H1 (cell line): ENCODE measurements at regions not wholly inside any gene's neighbourhood (a gene's known extent, or its start where the extent isn't known, plus 50 kb on each side); places are given as distances from the start of the nearest gene placed in this dataset.

Experiments used
- CTCF ChIA-PET: fragments of 300-600 bp; sonication (Branson Sonifier 250); formaldehyde crosslinking; loops from one replicate; lab custom pipeline; 2021; ENCODE audit not compliant: partially characterized antibody; lab: Charles Lee
- POLR2A ChIA-PET: fragments of 300-600 bp; sonication (Branson Sonifier 250); formaldehyde crosslinking; loops from one replicate; lab custom pipeline; 2021; ENCODE audit warnings: inconsistent platforms; ENCODE audit not compliant: partially characterized antibody; lab: Charles Lee
- DNase-seq, 2 experiments: peaks; one replicate each; pipeline versions ENCODE4 v3.0.0 to v3.0.0-alpha.2; 2010 to 2022; ENCODE audit warnings: low spot score in 2 of 2, low read depth in 1 of 2, mixed read lengths in 1 of 2
- FAIRE-seq: peaks from 2 replicates; lab custom pipeline; 2011; peaks lifted over from hg19 to GRCh38; lab: Jason Lieb, UNC
- H2AFZ ChIP-seq: 2 replicates; pipeline ENCODE4 v1.8.1; 2012; ENCODE audit warnings: low read length, inconsistent platforms
- H2AK5ac ChIP-seq: 2 replicates; pipeline ENCODE4 v1.6.1; 2013; ENCODE audit warnings: low read depth, low read length
- H2BK120ac ChIP-seq: replicated peaks from 2 replicates; pipeline ENCODE3; 2013; ENCODE audit warnings: low read depth, low read length, inconsistent platforms
- H2BK12ac ChIP-seq: 2 replicates; pipeline ENCODE4 v1.6.1; 2013; ENCODE audit warnings: low read depth, low read length
- H2BK15ac ChIP-seq: 2 replicates; pipeline ENCODE4 v1.6.1; 2013; ENCODE audit warnings: low read length
- H2BK20ac ChIP-seq: 2 replicates; pipeline ENCODE4 v1.6.1; 2013; ENCODE audit warnings: low read length
- H2BK5ac ChIP-seq: 2 replicates; pipeline ENCODE4 v1.6.1; 2013; ENCODE audit warnings: low read depth, low read length
- H3K14ac ChIP-seq: 2 replicates; pipeline ENCODE4 v1.6.1; 2013; ENCODE audit warnings: inconsistent platforms; ENCODE audit not compliant: insufficient read length
- H3K18ac ChIP-seq: 2 replicates; pipeline ENCODE4 v1.6.1; 2013; ENCODE audit warnings: low read length; ENCODE audit errors: extremely low read depth
- H3K23ac ChIP-seq: 2 replicates; pipeline ENCODE4 v1.6.1; 2013; ENCODE audit warnings: inconsistent platforms; ENCODE audit not compliant: insufficient read length
- H3K23me2 ChIP-seq: 2 replicates; pipeline ENCODE4 v1.6.1; 2013; ENCODE audit warnings: low read depth, low read length
- H3K27ac ChIP-seq: 2 replicates; pipeline ENCODE4 v1.6.1; 2011; ENCODE audit warnings: low read depth, low read length, inconsistent platforms
- H3K27me3 ChIP-seq, 4 experiments: replicated peaks in 1 of 4; 1 replicate in 1 of 4; 2 replicates in 3 of 4; pipeline versions ENCODE4 v1.6.1 to v1.8.1; 2011 to 2013; ENCODE audit warnings: low read length in 3 of 4, mild to moderate bottlenecking in 3 of 4, inconsistent platforms in 2 of 4, mixed read lengths in 2 of 4, moderate library complexity in 1 of 4; ENCODE audit not compliant: control insufficient read depth in 3 of 4, insufficient read depth in 3 of 4; ENCODE audit errors: extremely low read depth in 1 of 4
- H3K36me3 ChIP-seq, 4 experiments: 2 replicates each; pipeline versions ENCODE4 v1.6.1 to v1.8.1; 2011 to 2013; ENCODE audit warnings: mild to moderate bottlenecking in 4 of 4, low read length in 3 of 4, moderate library complexity in 2 of 4, control low read depth in 1 of 4, inconsistent platforms in 1 of 4; ENCODE audit not compliant: insufficient read depth in 4 of 4, control insufficient read depth in 2 of 4
- H3K4ac ChIP-seq: replicated peaks from 2 replicates; pipeline ENCODE3; 2013; ENCODE audit warnings: low read length, low read depth, mixed read lengths, inconsistent platforms; ENCODE audit not compliant: insufficient read length
- H3K4me1 ChIP-seq, 4 experiments: replicated peaks in 1 of 4; 1 replicate in 1 of 4; 2 replicates in 3 of 4; pipeline versions ENCODE4 v1.6.1 to v1.8.1; 2011 to 2013; ENCODE audit warnings: low read length in 3 of 4, inconsistent platforms in 2 of 4, mixed read lengths in 1 of 4; ENCODE audit not compliant: insufficient read depth in 4 of 4, control insufficient read depth in 3 of 4
- H3K4me2 ChIP-seq, 2 experiments: 2 replicates each; pipeline versions ENCODE4 v1.6.1 to v1.8.1; 2011 to 2013; ENCODE audit warnings: low read depth in 2 of 2, low read length in 2 of 2, control low read depth in 1 of 2, inconsistent platforms in 1 of 2, mild to moderate bottlenecking in 1 of 2; ENCODE audit not compliant: insufficient read depth in 1 of 2
- H3K4me3 ChIP-seq, 4 experiments: fragments of 200-600, 300-600 bp in 1 of 4; sonication (generic), shearing (Covaris generic), sonication (Bioruptor Twin) in 1 of 4; 2 replicates each; pipeline versions ENCODE4 v1.5.1 to v1.8.1; 2011 to 2016; ENCODE audit warnings: low read length in 4 of 4, low read depth in 3 of 4, control low read depth in 2 of 4, inconsistent platforms in 2 of 4, mild to moderate bottlenecking in 2 of 4, mixed read lengths in 1 of 4, moderate library complexity in 1 of 4; ENCODE audit not compliant: insufficient read depth in 2 of 4; ENCODE audit errors: extremely low read depth in 1 of 4
- H3K56ac ChIP-seq: replicated peaks from 2 replicates; pipeline ENCODE3; 2013; ENCODE audit warnings: low read depth, mild to moderate bottlenecking, mixed read lengths, low read length, inconsistent platforms; ENCODE audit not compliant: insufficient read length
- H3K79me1 ChIP-seq: 2 replicates; pipeline ENCODE4 v1.6.1; 2013; ENCODE audit warnings: low read depth, low read length, control low read depth
- H3K79me2 ChIP-seq, 2 experiments: 2 replicates each; pipeline versions ENCODE4 v1.6.1 to v1.8.1; 2012 to 2013; ENCODE audit warnings: low read length in 2 of 2, mild to moderate bottlenecking in 2 of 2, inconsistent platforms in 1 of 2; ENCODE audit not compliant: insufficient read depth in 2 of 2, control insufficient read depth in 1 of 2
- H3K9ac ChIP-seq, 4 experiments: replicated peaks in 1 of 4; 1 replicate in 1 of 4; 2 replicates in 3 of 4; pipeline versions ENCODE4 v1.6.1 to v1.8.1; 2011 to 2013; ENCODE audit warnings: low read depth in 3 of 4, low read length in 3 of 4, control low read depth in 2 of 4, mild to moderate bottlenecking in 2 of 4, moderate library complexity in 2 of 4, inconsistent platforms in 1 of 4; ENCODE audit errors: extremely low read depth in 1 of 4
- H3K9me3 ChIP-seq, 2 experiments: 2 replicates each; pipeline versions ENCODE4 v1.6.1 to v1.8.1; 2012 to 2013; ENCODE audit warnings: mild to moderate bottlenecking in 2 of 2, moderate library complexity in 2 of 2, control low read depth in 1 of 2, inconsistent platforms in 1 of 2, low read depth in 1 of 2, low read length in 1 of 2, mixed read lengths in 1 of 2; ENCODE audit not compliant: insufficient read depth in 2 of 2
- H4K20me1 ChIP-seq, 2 experiments: replicated peaks in 1 of 2; 2 replicates each; pipeline versions ENCODE3 to v1.8.1; 2011 to 2013; ENCODE audit warnings: inconsistent platforms in 2 of 2, low read length in 2 of 2, mild to moderate bottlenecking in 1 of 2; ENCODE audit not compliant: insufficient read depth in 2 of 2, control insufficient read depth in 1 of 2
- H4K5ac ChIP-seq: 2 replicates; pipeline ENCODE4 v1.6.1; 2013; ENCODE audit warnings: low read length, low read depth, mixed read lengths, inconsistent platforms; ENCODE audit not compliant: insufficient read length
- H4K8ac ChIP-seq: 2 replicates; pipeline ENCODE4 v1.8.0; 2013; ENCODE audit warnings: mild to moderate bottlenecking, moderate library complexity, low read length, inconsistent platforms; ENCODE audit not compliant: insufficient read depth; ENCODE audit errors: extremely low read depth
- H4K91ac ChIP-seq: replicated peaks from 2 replicates; pipeline ENCODE3; 2013; ENCODE audit warnings: low read length, mixed read lengths, inconsistent platforms; ENCODE audit not compliant: insufficient read length
- ASH2L ChIP-seq: fragments of 200-600, 300-600 bp; sonication (generic); IDR thresholded peaks from one replicate; pipeline ENCODE4 v1.7.1; 2017; ENCODE audit warnings: low read length
- CBX8 ChIP-seq: fragments of 300-800, 300-1000 bp; sonication (generic); IDR thresholded peaks from 2 replicates; pipeline ENCODE4 v1.7.1; 2016; ENCODE audit warnings: low read depth, low read length, borderline replicate concordance
- CHD1 ChIP-seq: IDR thresholded peaks from 2 replicates; pipeline ENCODE4 v1.6.1; 2012; ENCODE audit warnings: low read depth, low read length, improper control_type of control experiment
- KDM4A ChIP-seq: IDR thresholded peaks from one replicate; pipeline ENCODE4 v1.7.1; 2012; ENCODE audit warnings: low read depth, mild to moderate bottlenecking, moderate library complexity, low read length, inconsistent platforms; ENCODE audit not compliant: severe bottlenecking
- RXRA ChIP-seq: IDR thresholded peaks from 2 replicates; pipeline ENCODE4 v1.6.1; 2011; ENCODE audit warnings: low read depth, mild to moderate bottlenecking, low read length, moderate library complexity; ENCODE audit not compliant: insufficient read depth
- TBP ChIP-seq: IDR thresholded peaks from 2 replicates; pipeline ENCODE4 v1.6.1; 2011; ENCODE audit warnings: low read depth, low read length, improper control_type of control experiment
- ZNF274 ChIP-seq: IDR thresholded peaks from 2 replicates; pipeline ENCODE4 v1.7.0; 2012; ENCODE audit warnings: low read length, borderline replicate concordance; ENCODE audit errors: extremely low read depth
- WGBS, 2 experiments: shearing (Covaris generic) in 1 of 2; methylation state at CpG; one replicate each; pipeline versions ENCODE4 v1.1.6 to v1.1.7; 2013 to 2015; ENCODE audit warnings: low lambda C conversion rate in 2 of 2, mixed read lengths in 2 of 2, inconsistent platforms in 1 of 2, low coverage in 1 of 2, missing lambda C conversion rate in 1 of 2; ENCODE audit not compliant: insufficient replicate concordance in 2 of 2, insufficient coverage in 1 of 2, insufficient read length in 1 of 2; ENCODE audit errors: extremely low coverage in 1 of 2, missing lambda C conversion rate in 1 of 2; 5-methylcytosine and 5-hydroxymethylcytosine counted together

DNA sequence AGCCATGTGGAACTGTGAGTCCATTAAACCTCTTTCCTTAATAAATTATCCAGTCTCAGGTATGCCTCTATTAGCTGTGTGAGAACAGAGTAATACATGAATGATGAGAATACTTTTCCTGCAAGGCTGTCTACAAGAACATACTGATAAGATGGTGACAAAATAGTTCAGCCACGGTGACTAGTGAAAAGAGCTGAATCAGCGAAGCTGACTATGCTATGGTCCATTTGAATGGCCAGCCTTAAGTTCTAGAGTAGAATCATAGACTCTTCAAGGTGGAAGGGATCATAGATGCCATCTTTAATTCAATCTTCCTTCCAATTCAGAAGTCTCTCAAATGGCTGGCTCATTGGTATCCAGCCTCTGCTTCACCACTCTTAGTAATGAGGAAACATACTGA is 163.3 kb downstream of the SPANXN1 start:
- Histone ChIP-seq H3K23ac (no peak overlapping the region), H3K27me3 (no peaks in the 10 kb centered on the region), H2BK5ac (no peak overlapping the region), H4K20me1 (no peaks in the 10 kb centered on the region), H3K4ac (no peak overlapping the region), H3K4me2 (no peak overlapping the region), H3K9me3 (peaks cover 0 to 3% of the 10 kb centered on the region in 2 experiments; a peak in 1 of 4 replicates), H3K9ac (no peak overlapping the region), H3K56ac (no peak overlapping the region), H3K4me1 (no peaks in the 10 kb centered on the region), H3K4me3 (no peak overlapping the region), H4K8ac (no peak overlapping the region), H4K91ac (no peak overlapping the region), H3K14ac (no peak overlapping the region), H2AFZ (no peak overlapping the region), H2BK20ac (no peak overlapping the region), H2BK120ac (no peak overlapping the region), H3K36me3 (no peaks in the 10 kb centered on the region), H3K79me1 (no peaks in the 10 kb centered on the region), H3K23me2 (no peaks in the 10 kb centered on the region), H3K79me2 (no peaks in the 10 kb centered on the region), H2BK12ac (no peak overlapping the region), H3K18ac (no peak overlapping the region), H4K5ac (no peak overlapping the region), H2BK15ac (no peak overlapping the region), H3K27ac (no peak overlapping the region), H2AK5ac (no peak overlapping the region)
- WGBS, 2 experiments: 100% methylated on average over 2 of the region's 2 CpGs; no CpG with 5 or more reads in 1 of the 2 experiments
- TF ChIP-seq ZNF274 (no peak), ASH2L (no peak), TBP (no peak), CHD1 (no peak), RXRA (no peak), KDM4A (no peak), CBX8 (no peak)
- DNase-seq (no peak), FAIRE-seq (no peak)
- POLR2A ChIA-PET: no interaction called here
- CTCF ChIA-PET: no interaction called here
